NCI-H1417 treated with DMSO at 0.1 percent for 48 hours (cell line): ENCODE measurements at regions not wholly inside any gene's neighbourhood (a gene's known extent, or its start where the extent isn't known, plus 50 kb on each side); places are given as distances from the start of the nearest gene placed in this dataset.
"Not testable (repeated sequence)": the region's sequence is repeated elsewhere in the genome, so short reads cannot be mapped to it uniquely, and the experiment has no call there.

Source experiments
- DNase-seq: peaks from one replicate; lab custom pipeline; 2025; lab: John Stamatoyannopoulos, UW

GRCh38 chr3:18189282-18190050 lies 235.7 kb downstream of the SATB1 start:
- no peak for DNase-seq

DNA sequence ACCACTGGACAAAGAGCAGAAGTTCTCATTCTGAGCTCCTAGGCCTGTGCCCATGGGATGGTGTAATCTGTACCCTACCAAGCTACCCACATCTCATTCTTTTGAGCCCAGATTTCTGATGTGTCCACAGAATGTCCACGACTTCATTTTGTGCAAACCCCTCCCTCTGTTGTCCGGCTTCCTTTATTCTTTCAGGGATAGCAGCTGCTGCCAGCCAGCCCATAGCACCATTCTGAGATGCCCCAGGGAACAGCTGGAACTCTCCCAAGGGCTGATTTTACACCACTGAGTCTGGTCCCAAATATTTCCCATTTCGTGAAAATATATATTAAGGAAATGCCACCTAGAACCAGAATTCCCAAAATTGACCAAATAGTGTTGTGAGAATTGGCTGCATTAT lies 236.6 kb downstream of the SATB1 start:
- DNase-seq, result no peak

DNA sequence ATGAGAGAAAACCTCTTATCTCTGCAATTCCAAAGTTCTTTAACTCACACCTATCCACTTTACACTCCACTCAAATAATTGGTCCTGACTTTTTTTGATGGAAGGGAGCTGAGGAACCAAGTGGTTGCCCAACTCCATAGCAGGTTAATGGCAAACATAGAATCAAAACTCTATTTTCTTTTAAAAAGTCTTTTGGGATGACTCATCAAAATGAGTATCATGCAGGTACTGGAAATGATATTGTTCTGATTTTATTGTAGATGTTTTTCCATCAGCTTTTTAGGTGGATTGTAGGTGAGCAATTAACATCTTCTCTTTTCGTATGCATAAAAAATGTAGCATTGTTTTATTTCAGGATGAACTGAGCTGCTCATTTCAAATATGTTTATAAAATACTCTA lies 239.5 kb downstream of the SATB1 start:
- no peak for DNase-seq

- not testable (repeated sequence) for DNase-seq
These were observed 242.2 kb downstream of the SATB1 start for GRCh38 chr3:18182923-18183322.

- no peak for DNase-seq
These were observed 245.6 kb downstream of the SATB1 start for GRCh38 chr3:18179521-18179920.

DNA sequence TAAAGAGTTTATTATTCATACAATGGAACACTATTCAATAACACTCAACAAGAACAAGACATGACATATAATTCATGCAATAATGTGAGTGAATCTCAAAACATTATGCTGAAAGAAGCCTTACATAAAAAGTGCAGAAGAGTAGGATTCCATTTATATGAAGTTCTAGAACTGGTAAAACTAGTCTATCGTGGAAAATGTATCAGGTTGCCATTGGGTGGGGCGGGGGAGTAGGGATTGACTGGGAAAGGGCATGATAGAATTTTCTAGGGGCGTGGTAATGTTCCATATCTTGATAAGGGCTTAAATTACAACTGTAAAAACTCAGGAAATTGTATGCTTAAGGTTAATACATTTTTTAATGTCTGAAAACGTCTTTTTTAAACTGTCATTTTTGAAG lies 247.9 kb downstream of the SATB1 start:
- DNase-seq, result no peak

DNA sequence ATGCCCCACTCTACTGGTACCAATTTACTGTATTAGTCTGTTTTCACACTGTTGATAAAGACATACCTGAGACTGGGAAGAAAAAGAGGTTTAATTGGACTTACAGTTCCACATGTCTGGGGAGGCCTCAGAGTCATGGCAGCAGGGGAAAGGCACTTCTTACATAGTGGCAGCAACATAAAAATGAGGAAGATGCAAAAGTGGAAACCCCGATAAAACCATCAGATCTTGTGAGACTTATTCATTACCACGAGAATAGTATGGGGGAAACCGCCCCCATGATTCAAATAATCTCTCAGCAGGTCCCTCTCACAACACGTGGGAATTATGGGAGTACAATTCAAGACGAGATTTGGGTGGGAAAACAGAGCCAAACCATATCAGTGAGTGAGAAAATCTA lies 251.2 kb downstream of the SATB1 start:
- not testable (repeated sequence) for DNase-seq

- DNase-seq, result no peak
These were observed 265.5 kb downstream of the SATB1 start for GRCh38 chr3:18159681-18160080.

GRCh38 chr3:18153571-18154173 lies 271.5 kb downstream of the SATB1 start:
- no peak for DNase-seq

- no peak for DNase-seq
These were observed 273.9 kb downstream of the SATB1 start for GRCh38 chr3:18151199-18151598.

DNA sequence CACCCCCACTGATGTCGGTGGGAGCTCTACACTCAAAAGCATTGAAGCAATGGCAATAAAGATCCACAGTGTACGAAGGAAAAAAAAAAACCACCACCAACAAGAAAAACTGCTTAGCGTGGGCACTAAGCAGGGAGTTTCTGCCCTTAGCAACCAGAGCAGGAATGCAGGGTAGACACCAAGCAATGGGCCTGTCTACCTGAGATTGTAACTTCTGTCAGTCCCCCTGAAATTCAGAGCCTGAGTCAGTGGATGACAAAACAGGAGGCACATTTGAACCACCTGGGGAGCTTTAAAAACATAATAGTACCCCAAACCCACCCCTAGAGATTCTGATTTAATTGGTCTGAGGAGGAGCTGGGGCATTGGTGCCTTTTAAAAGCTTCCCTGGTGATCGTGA lies 275.2 kb downstream of the SATB1 start:
- DNase-seq, result no peak

GRCh38 chr3:18149386-18149785 lies 275.8 kb downstream of the SATB1 start:
- DNase-seq, result no peak

GRCh38 chr3:18144571-18144970 lies 280.6 kb downstream of the SATB1 start:
- DNase-seq, result no peak

GRCh38 chr3:18143258-18143780 lies 281.8 kb downstream of the SATB1 start:
- DNase-seq, result no peak

- no peak for DNase-seq
These were observed 287.2 kb downstream of the SATB1 start for GRCh38 chr3:18137958-18138357.

DNA sequence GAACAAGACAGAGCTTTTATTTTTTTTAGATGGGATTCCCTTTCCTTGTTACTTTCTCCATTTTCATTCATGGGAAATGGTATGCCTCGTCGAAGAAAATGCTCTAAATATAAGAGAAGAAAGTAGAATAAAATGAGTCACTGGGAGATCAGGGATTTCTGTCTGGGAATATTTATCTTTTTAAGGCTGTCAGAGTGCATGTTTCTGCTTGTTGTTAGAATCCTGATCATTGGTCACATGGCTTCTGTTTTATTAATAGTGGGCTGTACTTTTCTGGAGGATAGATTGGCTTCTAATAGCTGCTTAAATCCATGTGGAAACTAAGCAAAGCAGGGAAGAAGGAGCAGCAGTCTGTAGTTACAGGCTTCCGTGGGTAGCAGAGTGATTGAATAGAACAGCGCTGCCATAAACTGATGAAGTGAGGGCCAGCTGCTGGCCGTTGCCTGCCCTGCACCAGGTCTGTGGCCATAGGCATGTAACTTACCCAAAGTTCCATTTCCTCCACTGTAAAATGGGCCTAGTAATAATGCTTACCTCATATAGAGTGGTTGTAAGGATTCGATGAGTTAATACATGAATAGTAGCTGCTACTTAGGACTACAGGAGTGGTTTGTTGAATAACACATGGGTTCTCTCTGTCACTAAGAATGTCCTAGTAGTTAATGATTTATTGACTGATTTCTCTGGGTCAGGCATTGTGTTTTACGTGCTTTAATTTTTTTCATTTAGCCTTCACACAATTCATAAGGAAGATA lies 289.9 kb downstream of the SATB1 start:
- no peak for DNase-seq

DNA sequence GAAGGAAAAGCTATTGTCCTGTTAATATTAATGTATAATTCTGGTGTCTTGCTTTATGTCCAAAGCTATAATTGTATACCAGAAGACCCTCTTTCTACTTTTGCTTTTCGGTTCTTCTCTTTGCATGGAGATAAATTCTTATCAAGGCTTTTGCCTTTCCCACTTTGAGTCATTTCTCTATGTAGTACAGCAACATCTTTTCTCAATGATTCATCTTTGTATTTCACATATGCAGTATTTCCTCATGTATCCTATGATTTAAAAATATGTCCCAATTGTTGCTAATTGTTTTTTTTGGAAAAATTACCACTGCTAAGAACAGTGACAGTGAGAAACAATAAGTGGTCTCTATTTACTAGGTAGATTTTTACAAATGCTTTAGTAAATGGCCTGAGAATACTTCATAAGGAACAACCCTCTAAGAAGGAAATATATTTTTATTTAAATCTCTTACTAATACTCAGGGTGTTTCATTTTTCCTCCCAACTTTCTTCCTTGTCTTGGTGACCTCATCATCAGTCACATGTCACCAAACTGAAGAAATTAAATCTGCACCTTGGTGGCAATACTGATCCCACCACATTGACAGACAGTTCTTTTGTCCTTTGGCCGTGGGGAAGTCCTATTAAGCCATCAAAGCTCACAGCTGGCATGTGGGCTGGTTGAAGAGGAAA lies 290.6 kb downstream of the SATB1 start:
- no peak for DNase-seq

GRCh38 chr3:18132991-18133390 lies 292.1 kb downstream of the SATB1 start:
- DNase-seq, result no peak

GRCh38 chr3:18127859-18128681 lies 297.1 kb downstream of the SATB1 start:
- no peak for DNase-seq

- DNase-seq, result no peak
These were observed 297.8 kb downstream of the SATB1 start for GRCh38 chr3:18127174-18127858.

- no peak for DNase-seq
These were observed 298.4 kb downstream of the SATB1 start for GRCh38 chr3:18126772-18127171.
